HCT116 (cell line): ENCODE measurements at regions not wholly inside any gene's neighbourhood (a gene's known extent, or its start where the extent isn't known, plus 50 kb on each side); places are given as distances from the start of the nearest gene placed in this dataset.

Experiments
- ATAC-seq: fragments of 200-7000 bp; cut with Tn5 transposase; 2 replicates; pipeline ENCODE4 v1.9.1; 2020; ENCODE audit warnings: mild to moderate bottlenecking, moderate library complexity
- BruUV-seq: library from RNA; stranded (reverse); fragments of 400-500 nt; replicated peaks from 2 replicates; lab custom pipeline; 2021; lab: Mats Ljungman, UMichigan
- CTCF ChIA-PET: fragments of 300-600 bp; sonication (Branson Sonifier 250); formaldehyde crosslinking; loops from one replicate; lab custom pipeline; 2021; ENCODE audit warnings: antibody characterized with exemption; lab: Charles Lee
- POLR2A ChIA-PET: fragments of 300-600, 350-600 bp; sonication (Branson Sonifier 250); formaldehyde crosslinking; loops from one replicate; lab custom pipeline; 2021; ENCODE audit warnings: antibody characterized with exemption; lab: Charles Lee
- RAD21 ChIA-PET, 2 experiments: fragments of 300-600 bp; sonication (Branson Sonifier 250); formaldehyde crosslinking; loops; one replicate each; lab custom pipeline; 2023; ENCODE audit warnings: low total read pairs in 2 of 2; ENCODE audit not compliant: uncharacterized antibody in 2 of 2, unreplicated experiment in 2 of 2, low non-redundant PET in 1 of 2; lab: Charles Lee
- DNase-seq: peaks from one replicate; pipeline ENCODE4 v3.0.0-alpha.2; 2010; ENCODE audit warnings: low read depth, low spot score
- H2AFZ ChIP-seq: fragments of 200-600 bp; shearing (Covaris generic), sonication (generic); 2 replicates; pipeline ENCODE4 v1.6.1; 2017; ENCODE audit warnings: low read depth, mixed run types, mixed read lengths, antibody characterized with exemption, low read length; ENCODE audit not compliant: poor library complexity, severe bottlenecking
- H3K27ac ChIP-seq: 2 replicates; pipeline ENCODE4 v1.5.1; 2012; ENCODE audit warnings: low read depth, low read length
- H3K27me3 ChIP-seq: fragments of 200-600 bp; sonication (generic); 2 replicates; pipeline ENCODE4 v1.6.1; 2016; ENCODE audit warnings: mixed run types, low read length, mixed read lengths; ENCODE audit not compliant: insufficient read depth
- H3K36me3 ChIP-seq, 2 experiments: fragments of 200-500 bp in 1 of 2; fragments of 200-600 bp in 1 of 2; sonication (Bioruptor generic) in 1 of 2; sonication (generic) in 1 of 2; 2 replicates each; pipeline versions ENCODE4 v1.5.1 to v1.6.1; 2014 to 2016; ENCODE audit warnings: low read length in 2 of 2, inconsistent platforms in 1 of 2, mixed read lengths in 1 of 2, mixed run types in 1 of 2; ENCODE audit not compliant: insufficient read depth in 2 of 2, control insufficient read depth in 1 of 2
- H3K4me1 ChIP-seq, 2 experiments: fragments of 200-600 bp in 1 of 2; sonication (generic) in 1 of 2; 2 replicates each; pipeline versions ENCODE4 v1.5.1 to v1.6.1; 2012 to 2017; ENCODE audit warnings: low read length in 2 of 2, inconsistent platforms in 1 of 2, mild to moderate bottlenecking in 1 of 2, mixed read lengths in 1 of 2, mixed run types in 1 of 2, moderate library complexity in 1 of 2; ENCODE audit not compliant: insufficient read depth in 2 of 2, control insufficient read depth in 1 of 2
- H3K4me2 ChIP-seq: fragments of 200-600 bp; sonication (generic); 2 replicates; pipeline ENCODE4 v1.6.1; 2017; ENCODE audit warnings: mixed run types, low read length, mixed read lengths
- H3K4me3 ChIP-seq, 2 experiments: fragments of 200-600 bp in 1 of 2; sonication (generic) in 1 of 2; replicated peaks in 1 of 2; 2 replicates each; pipeline ENCODE4 v1.5.1; 2011 to 2016; ENCODE audit warnings: low read length in 2 of 2, control low read depth in 1 of 2, low read depth in 1 of 2, mild to moderate bottlenecking in 1 of 2, mixed read lengths in 1 of 2, mixed run types in 1 of 2
- H3K79me2 ChIP-seq: fragments of 200-600 bp; sonication (generic); 2 replicates; pipeline ENCODE4 v1.6.1; 2017; ENCODE audit warnings: mild to moderate bottlenecking, mixed run types, low read length, moderate library complexity, mixed read lengths; ENCODE audit not compliant: insufficient read depth
- H3K9ac ChIP-seq: fragments of 200-600 bp; sonication (generic); 2 replicates; pipeline ENCODE4 v1.6.1; 2016; ENCODE audit warnings: low read length, mixed read lengths
- H3K9me2 ChIP-seq: fragments of 200-600 bp; sonication (generic), shearing (Covaris generic); 2 replicates; pipeline ENCODE4 v1.6.1; 2017; ENCODE audit warnings: mixed run types, mild to moderate bottlenecking, moderate library complexity; ENCODE audit not compliant: insufficient read depth
- H3K9me3 ChIP-seq, 2 experiments: fragments of 200-500 bp in 1 of 2; fragments of 200-600 bp in 1 of 2; sonication (Bioruptor generic) in 1 of 2; sonication (generic) in 1 of 2; 2 replicates each; pipeline ENCODE4 v1.6.1; 2014 to 2017; ENCODE audit warnings: low read length in 2 of 2, mixed read lengths in 2 of 2, inconsistent platforms in 1 of 2, low read depth in 1 of 2, mild to moderate bottlenecking in 1 of 2, mixed run types in 1 of 2, moderate library complexity in 1 of 2; ENCODE audit not compliant: control insufficient read depth in 1 of 2, insufficient read depth in 1 of 2
- H4K20me1 ChIP-seq: fragments of 200-600 bp; sonication (generic), shearing (Covaris generic); 2 replicates; pipeline ENCODE4 v1.6.1; 2017; ENCODE audit warnings: mixed run types, mild to moderate bottlenecking, moderate library complexity; ENCODE audit not compliant: insufficient read depth
- ELF1 ChIP-seq: IDR thresholded peaks from 2 replicates; pipeline ENCODE4 v1.6.1; 2012; ENCODE audit warnings: low read depth, borderline replicate concordance
- EZH2 ChIP-seq: fragments of 200-600 bp; sonication (generic); IDR thresholded peaks from 2 replicates; pipeline ENCODE4 v1.6.1; 2017; ENCODE audit warnings: antibody characterized with exemption, mixed run types
- EZH2phosphoT487 ChIP-seq: fragments of 200-600 bp; IDR thresholded peaks from 2 replicates; pipeline ENCODE4 v1.6.1; 2018; ENCODE audit warnings: antibody characterized with exemption, borderline replicate concordance
- FOSL1 ChIP-seq: IDR thresholded peaks from 2 replicates; pipeline ENCODE4 v1.6.1; 2012; ENCODE audit warnings: low read depth
- JUND ChIP-seq: IDR thresholded peaks from 2 replicates; pipeline ENCODE4 v1.6.1; 2012
- POLR2A ChIP-seq: IDR thresholded peaks from 2 replicates; pipeline ENCODE4 v1.7.0; 2011; ENCODE audit warnings: borderline replicate concordance; ENCODE audit not compliant: insufficient read depth, insufficient read length; ENCODE audit errors: extremely low read depth
- SIN3A ChIP-seq: IDR thresholded peaks from 2 replicates; pipeline ENCODE4 v1.6.1; 2012; ENCODE audit warnings: low read depth
- SP1 ChIP-seq: IDR thresholded peaks from 2 replicates; pipeline ENCODE4 v1.6.1; 2012; ENCODE audit warnings: low read depth
- SRF ChIP-seq: IDR thresholded peaks from 2 replicates; pipeline ENCODE4 v1.6.1; 2012; ENCODE audit warnings: low read depth
- TCF7L2 ChIP-seq: IDR thresholded peaks from 2 replicates; pipeline ENCODE4 v1.7.0; 2011; ENCODE audit warnings: borderline replicate concordance, inconsistent platforms; ENCODE audit not compliant: insufficient read depth, insufficient read length; ENCODE audit errors: extremely low read depth
- YY1 ChIP-seq: IDR thresholded peaks from 2 replicates; pipeline ENCODE4 v1.6.1; 2011; ENCODE audit warnings: low read length, low read depth, moderate library complexity, mild to moderate bottlenecking; ENCODE audit not compliant: insufficient replicate concordance; ENCODE audit errors: extremely low read depth
- intact Hi-C: fragments of 100-400 bp; cut with micrococcal nuclease; formaldehyde crosslinking; loops from 2 replicates; pipeline ENCODE4 v1.10.0; 2022
- TF ChIP-seq, protein P1 (sequence below): IDR thresholded peaks from 2 replicates; pipeline ENCODE4 v1.6.1; 2012; ENCODE audit warnings: low read depth
- TF ChIP-seq, protein P2 (sequence below): IDR thresholded peaks from 2 replicates; pipeline ENCODE4 v1.6.1; 2011; ENCODE audit warnings: mild to moderate bottlenecking, low read length, moderate library complexity; ENCODE audit not compliant: insufficient replicate concordance; ENCODE audit errors: extremely low read depth
- TF ChIP-seq, protein P3 (sequence below), 3 experiments: fragments of 200-600 bp in 1 of 3; sonication (generic) in 1 of 3; IDR thresholded peaks in 2 of 3; conservative IDR thresholded peaks in 1 of 3; 2 replicates each; pipeline ENCODE4 v1.5.1; 2012 to 2017; ENCODE audit warnings: low read depth in 2 of 3, low read length in 2 of 3, antibody characterized with exemption in 1 of 3, borderline replicate concordance in 1 of 3, control low read depth in 1 of 3, mild to moderate bottlenecking in 1 of 3, mixed read lengths in 1 of 3, mixed run types in 1 of 3, moderate library complexity in 1 of 3; ENCODE audit not compliant: insufficient read depth in 1 of 3
- TF ChIP-seq, protein P4 (sequence below): IDR thresholded peaks from 2 replicates; pipeline ENCODE4 v1.6.1; 2012
- TF ChIP-seq, protein P5 (sequence below): IDR thresholded peaks from 2 replicates; pipeline ENCODE4 v1.6.1; 2012

DNA sequence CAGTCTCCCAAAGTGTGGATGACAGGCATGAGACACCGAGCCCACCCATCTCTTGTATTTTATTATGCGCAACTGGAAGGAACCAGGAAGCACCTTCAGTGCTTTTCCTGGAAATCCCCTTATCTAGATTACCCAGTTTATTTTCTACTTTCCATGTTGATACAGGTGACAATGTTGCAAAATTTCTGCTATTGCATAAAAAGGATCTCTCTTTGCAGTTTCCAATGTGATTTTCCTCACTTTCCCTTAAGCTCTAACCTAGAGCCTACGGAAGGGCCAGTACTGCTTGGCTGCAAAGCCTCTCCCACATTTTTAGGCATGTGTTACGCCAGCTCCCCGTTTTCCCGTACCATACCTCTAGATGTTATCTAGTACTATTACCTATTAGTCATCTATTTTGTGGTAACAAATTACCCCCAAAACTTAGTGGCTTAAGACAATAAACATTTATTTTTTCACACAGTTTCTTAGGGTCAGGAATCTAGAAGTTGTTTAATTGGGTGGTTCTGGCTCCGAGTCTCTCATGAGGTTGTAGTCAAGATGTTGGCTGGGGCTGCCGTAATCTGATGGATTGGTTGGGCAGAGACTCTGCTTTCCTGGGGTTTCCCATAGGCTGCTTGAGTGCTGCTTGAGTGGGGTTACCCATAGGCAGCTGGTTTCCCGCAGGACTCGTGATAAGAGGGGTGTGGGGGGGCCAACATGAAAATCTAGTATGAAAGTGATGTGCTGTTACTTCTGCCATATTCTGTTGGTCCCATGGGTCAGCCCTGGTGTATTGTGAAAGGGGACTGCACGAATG is 131.5 kb upstream of the HNRNPU start:
- CTCF ChIA-PET = no interaction called here
- Histone ChIP-seq H3K4me2 (no peak overlapping the region), H4K20me1 (no peaks in the 10 kb centered on the region), H2AFZ (no peak overlapping the region), H3K4me3 (no peak overlapping the region), H3K9me2 (no peaks in the 10 kb centered on the region), H3K9ac (no peak overlapping the region), H3K79me2 (no peaks in the 10 kb centered on the region), H3K4me1 (no peaks in the 10 kb centered on the region), H3K9me3 (no peaks in the 10 kb centered on the region), H3K36me3 (no peaks in the 10 kb centered on the region), H3K27me3 (no peaks in the 10 kb centered on the region), H3K27ac (no peak overlapping the region)
- ATAC-seq (no peak), DNase-seq (no peak)
- intact Hi-C loops = no loop called here
- TF ChIP-seq SRF (no peak), POLR2A (no peak), SP1 (no peak), FOSL1 (no peak), JUND (no peak), EZH2phosphoT487 (no peak), TCF7L2 (no peak), SIN3A (no peak), ELF1 (no peak), EZH2 (no peak), YY1 (no peak)
- TF ChIP-seq, protein P1, sequence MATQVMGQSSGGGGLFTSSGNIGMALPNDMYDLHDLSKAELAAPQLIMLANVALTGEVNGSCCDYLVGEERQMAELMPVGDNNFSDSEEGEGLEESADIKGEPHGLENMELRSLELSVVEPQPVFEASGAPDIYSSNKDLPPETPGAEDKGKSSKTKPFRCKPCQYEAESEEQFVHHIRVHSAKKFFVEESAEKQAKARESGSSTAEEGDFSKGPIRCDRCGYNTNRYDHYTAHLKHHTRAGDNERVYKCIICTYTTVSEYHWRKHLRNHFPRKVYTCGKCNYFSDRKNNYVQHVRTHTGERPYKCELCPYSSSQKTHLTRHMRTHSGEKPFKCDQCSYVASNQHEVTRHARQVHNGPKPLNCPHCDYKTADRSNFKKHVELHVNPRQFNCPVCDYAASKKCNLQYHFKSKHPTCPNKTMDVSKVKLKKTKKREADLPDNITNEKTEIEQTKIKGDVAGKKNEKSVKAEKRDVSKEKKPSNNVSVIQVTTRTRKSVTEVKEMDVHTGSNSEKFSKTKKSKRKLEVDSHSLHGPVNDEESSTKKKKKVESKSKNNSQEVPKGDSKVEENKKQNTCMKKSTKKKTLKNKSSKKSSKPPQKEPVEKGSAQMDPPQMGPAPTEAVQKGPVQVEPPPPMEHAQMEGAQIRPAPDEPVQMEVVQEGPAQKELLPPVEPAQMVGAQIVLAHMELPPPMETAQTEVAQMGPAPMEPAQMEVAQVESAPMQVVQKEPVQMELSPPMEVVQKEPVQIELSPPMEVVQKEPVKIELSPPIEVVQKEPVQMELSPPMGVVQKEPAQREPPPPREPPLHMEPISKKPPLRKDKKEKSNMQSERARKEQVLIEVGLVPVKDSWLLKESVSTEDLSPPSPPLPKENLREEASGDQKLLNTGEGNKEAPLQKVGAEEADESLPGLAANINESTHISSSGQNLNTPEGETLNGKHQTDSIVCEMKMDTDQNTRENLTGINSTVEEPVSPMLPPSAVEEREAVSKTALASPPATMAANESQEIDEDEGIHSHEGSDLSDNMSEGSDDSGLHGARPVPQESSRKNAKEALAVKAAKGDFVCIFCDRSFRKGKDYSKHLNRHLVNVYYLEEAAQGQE = no peak
- TF ChIP-seq, protein P2, sequence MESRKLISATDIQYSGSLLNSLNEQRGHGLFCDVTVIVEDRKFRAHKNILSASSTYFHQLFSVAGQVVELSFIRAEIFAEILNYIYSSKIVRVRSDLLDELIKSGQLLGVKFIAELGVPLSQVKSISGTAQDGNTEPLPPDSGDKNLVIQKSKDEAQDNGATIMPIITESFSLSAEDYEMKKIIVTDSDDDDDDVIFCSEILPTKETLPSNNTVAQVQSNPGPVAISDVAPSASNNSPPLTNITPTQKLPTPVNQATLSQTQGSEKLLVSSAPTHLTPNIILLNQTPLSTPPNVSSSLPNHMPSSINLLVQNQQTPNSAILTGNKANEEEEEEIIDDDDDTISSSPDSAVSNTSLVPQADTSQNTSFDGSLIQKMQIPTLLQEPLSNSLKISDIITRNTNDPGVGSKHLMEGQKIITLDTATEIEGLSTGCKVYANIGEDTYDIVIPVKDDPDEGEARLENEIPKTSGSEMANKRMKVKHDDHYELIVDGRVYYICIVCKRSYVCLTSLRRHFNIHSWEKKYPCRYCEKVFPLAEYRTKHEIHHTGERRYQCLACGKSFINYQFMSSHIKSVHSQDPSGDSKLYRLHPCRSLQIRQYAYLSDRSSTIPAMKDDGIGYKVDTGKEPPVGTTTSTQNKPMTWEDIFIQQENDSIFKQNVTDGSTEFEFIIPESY = no peak
- TF ChIP-seq, protein P3, sequence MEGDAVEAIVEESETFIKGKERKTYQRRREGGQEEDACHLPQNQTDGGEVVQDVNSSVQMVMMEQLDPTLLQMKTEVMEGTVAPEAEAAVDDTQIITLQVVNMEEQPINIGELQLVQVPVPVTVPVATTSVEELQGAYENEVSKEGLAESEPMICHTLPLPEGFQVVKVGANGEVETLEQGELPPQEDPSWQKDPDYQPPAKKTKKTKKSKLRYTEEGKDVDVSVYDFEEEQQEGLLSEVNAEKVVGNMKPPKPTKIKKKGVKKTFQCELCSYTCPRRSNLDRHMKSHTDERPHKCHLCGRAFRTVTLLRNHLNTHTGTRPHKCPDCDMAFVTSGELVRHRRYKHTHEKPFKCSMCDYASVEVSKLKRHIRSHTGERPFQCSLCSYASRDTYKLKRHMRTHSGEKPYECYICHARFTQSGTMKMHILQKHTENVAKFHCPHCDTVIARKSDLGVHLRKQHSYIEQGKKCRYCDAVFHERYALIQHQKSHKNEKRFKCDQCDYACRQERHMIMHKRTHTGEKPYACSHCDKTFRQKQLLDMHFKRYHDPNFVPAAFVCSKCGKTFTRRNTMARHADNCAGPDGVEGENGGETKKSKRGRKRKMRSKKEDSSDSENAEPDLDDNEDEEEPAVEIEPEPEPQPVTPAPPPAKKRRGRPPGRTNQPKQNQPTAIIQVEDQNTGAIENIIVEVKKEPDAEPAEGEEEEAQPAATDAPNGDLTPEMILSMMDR (IDR thresholded peaks at IDR 0.05 in 2 of 3, conservative IDR thresholded peaks at IDR 0.05 in 1 of 3; ENCODE audit: borderline replicate concordance in 1 of 3, insufficient read depth in 1 of 3, low read depth in 2 of 3, low read length in 2 of 3) = no peak
- TF ChIP-seq, protein P4, sequence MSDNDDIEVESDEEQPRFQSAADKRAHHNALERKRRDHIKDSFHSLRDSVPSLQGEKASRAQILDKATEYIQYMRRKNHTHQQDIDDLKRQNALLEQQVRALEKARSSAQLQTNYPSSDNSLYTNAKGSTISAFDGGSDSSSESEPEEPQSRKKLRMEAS = no peak
- TF ChIP-seq, protein P5, sequence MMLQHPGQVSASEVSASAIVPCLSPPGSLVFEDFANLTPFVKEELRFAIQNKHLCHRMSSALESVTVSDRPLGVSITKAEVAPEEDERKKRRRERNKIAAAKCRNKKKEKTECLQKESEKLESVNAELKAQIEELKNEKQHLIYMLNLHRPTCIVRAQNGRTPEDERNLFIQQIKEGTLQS = no peak
- RAD21 ChIA-PET = no interaction called here
- no TSS peak for BruUV-seq
- POLR2A ChIA-PET = no interaction called here
